ENCODE measurements at regions not wholly inside any gene's neighbourhood (a gene's known extent, or its start where the extent isn't known, plus 50 kb on each side); places are given as distances from the start of the nearest gene placed in this dataset.

GRCh38 chr5:92861531-92862285 is 719.3 kb downstream of the NR2F1-AS1 start:
- H3F3A ChIP-seq (replicated peaks; ENCODE audit: low read depth) = no peaks in the 10 kb centered on the region
- no peaks in the 10 kb centered on the region for H3K27me3 ChIP-seq (ENCODE audit: insufficient read depth)
- Mint-ChIP-seq H3K36me3 (ENCODE audit: low read depth) (no peaks in the 10 kb centered on the region), H3K27me3 (ENCODE audit: insufficient read depth, low read depth, poor library complexity) (no peaks in the 10 kb centered on the region), H3K27ac (no peak overlapping the region), H3K4me3 (no peak overlapping the region), H3K4me1 (no peaks in the 10 kb centered on the region), H3K9me3 (no peaks in the 10 kb centered on the region)
- no peak overlapping the region for H3K4me2 ChIP-seq
- TF ChIP-seq, protein P1, sequence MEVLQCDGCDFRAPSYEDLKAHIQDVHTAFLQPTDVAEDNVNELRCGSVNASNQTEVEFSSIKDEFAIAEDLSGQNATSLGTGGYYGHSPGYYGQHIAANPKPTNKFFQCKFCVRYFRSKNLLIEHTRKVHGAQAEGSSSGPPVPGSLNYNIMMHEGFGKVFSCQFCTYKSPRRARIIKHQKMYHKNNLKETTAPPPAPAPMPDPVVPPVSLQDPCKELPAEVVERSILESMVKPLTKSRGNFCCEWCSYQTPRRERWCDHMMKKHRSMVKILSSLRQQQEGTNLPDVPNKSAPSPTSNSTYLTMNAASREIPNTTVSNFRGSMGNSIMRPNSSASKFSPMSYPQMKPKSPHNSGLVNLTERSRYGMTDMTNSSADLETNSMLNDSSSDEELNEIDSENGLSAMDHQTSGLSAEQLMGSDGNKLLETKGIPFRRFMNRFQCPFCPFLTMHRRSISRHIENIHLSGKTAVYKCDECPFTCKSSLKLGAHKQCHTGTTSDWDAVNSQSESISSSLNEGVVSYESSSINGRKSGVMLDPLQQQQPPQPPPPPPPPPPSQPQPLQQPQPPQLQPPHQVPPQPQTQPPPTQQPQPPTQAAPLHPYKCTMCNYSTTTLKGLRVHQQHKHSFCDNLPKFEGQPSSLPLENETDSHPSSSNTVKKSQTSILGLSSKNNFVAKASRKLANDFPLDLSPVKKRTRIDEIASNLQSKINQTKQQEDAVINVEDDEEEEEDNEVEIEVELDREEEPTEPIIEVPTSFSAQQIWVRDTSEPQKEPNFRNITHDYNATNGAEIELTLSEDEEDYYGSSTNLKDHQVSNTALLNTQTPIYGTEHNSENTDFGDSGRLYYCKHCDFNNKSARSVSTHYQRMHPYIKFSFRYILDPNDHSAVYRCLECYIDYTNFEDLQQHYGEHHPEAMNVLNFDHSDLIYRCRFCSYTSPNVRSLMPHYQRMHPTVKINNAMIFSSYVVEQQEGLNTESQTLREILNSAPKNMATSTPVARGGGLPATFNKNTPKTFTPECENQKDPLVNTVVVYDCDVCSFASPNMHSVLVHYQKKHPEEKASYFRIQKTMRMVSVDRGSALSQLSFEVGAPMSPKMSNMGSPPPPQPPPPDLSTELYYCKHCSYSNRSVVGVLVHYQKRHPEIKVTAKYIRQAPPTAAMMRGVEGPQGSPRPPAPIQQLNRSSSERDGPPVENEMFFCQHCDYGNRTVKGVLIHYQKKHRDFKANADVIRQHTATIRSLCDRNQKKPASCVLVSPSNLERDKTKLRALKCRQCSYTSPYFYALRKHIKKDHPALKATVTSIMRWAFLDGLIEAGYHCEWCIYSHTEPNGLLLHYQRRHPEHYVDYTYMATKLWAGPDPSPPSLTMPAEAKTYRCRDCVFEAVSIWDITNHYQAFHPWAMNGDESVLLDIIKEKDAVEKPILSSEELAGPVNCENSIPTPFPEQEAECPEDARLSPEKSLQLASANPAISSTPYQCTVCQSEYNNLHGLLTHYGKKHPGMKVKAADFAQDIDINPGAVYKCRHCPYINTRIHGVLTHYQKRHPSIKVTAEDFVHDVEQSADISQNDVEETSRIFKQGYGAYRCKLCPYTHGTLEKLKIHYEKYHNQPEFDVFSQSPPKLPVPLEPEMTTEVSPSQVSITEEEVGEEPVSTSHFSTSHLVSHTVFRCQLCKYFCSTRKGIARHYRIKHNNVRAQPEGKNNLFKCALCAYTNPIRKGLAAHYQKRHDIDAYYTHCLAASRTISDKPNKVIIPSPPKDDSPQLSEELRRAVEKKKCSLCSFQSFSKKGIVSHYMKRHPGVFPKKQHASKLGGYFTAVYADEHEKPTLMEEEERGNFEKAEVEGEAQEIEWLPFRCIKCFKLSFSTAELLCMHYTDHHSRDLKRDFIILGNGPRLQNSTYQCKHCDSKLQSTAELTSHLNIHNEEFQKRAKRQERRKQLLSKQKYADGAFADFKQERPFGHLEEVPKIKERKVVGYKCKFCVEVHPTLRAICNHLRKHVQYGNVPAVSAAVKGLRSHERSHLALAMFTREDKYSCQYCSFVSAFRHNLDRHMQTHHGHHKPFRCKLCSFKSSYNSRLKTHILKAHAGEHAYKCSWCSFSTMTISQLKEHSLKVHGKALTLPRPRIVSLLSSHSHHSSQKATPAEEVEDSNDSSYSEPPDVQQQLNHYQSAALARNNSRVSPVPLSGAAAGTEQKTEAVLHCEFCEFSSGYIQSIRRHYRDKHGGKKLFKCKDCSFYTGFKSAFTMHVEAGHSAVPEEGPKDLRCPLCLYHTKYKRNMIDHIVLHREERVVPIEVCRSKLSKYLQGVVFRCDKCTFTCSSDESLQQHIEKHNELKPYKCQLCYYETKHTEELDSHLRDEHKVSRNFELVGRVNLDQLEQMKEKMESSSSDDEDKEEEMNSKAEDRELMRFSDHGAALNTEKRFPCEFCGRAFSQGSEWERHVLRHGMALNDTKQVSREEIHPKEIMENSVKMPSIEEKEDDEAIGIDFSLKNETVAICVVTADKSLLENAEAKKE (CRISPR knock-in tag; IDR thresholded peaks at IDR 0.05) = no peak
- TF ChIP-seq STAT1 (IDR thresholded peaks at IDR 0.05; ENCODE audit: unreplicated experiment) = no peak
- TF ChIP-seq, protein P2, sequence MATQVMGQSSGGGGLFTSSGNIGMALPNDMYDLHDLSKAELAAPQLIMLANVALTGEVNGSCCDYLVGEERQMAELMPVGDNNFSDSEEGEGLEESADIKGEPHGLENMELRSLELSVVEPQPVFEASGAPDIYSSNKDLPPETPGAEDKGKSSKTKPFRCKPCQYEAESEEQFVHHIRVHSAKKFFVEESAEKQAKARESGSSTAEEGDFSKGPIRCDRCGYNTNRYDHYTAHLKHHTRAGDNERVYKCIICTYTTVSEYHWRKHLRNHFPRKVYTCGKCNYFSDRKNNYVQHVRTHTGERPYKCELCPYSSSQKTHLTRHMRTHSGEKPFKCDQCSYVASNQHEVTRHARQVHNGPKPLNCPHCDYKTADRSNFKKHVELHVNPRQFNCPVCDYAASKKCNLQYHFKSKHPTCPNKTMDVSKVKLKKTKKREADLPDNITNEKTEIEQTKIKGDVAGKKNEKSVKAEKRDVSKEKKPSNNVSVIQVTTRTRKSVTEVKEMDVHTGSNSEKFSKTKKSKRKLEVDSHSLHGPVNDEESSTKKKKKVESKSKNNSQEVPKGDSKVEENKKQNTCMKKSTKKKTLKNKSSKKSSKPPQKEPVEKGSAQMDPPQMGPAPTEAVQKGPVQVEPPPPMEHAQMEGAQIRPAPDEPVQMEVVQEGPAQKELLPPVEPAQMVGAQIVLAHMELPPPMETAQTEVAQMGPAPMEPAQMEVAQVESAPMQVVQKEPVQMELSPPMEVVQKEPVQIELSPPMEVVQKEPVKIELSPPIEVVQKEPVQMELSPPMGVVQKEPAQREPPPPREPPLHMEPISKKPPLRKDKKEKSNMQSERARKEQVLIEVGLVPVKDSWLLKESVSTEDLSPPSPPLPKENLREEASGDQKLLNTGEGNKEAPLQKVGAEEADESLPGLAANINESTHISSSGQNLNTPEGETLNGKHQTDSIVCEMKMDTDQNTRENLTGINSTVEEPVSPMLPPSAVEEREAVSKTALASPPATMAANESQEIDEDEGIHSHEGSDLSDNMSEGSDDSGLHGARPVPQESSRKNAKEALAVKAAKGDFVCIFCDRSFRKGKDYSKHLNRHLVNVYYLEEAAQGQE (IDR thresholded peaks at IDR 0.05; ENCODE audit: unreplicated experiment) = no peak
- no peak for TF ChIP-seq ZNF331 (CRISPR knock-in tag; IDR thresholded peaks at IDR 0.05; ENCODE audit: low read depth)
- ATAC-seq = no peak
- no peaks in the 10 kb centered on the region for H3K36me3 ChIP-seq (ENCODE audit: insufficient read depth)
- no peak overlapping the region for H3K27ac ChIP-seq (ENCODE audit: low read depth)
- no peaks in the 10 kb centered on the region for H3K4me1 ChIP-seq (ENCODE audit: insufficient read depth)
- H3K9me2 ChIP-seq (ENCODE audit: insufficient read depth) = no peaks in the 10 kb centered on the region
- no peaks in the 10 kb centered on the region for H3K79me2 ChIP-seq (replicated peaks; ENCODE audit: insufficient read depth)
- no peaks in the 10 kb centered on the region for H4K20me1 ChIP-seq (replicated peaks; ENCODE audit: insufficient read depth)
- H2AFZ ChIP-seq = no peak overlapping the region
- no peak overlapping the region for H3K4me3 ChIP-seq
- no peak for DNase-seq (ENCODE audit: low spot score)

Data from GM23338 (cell line).